Panc1 (cell line): ENCODE measurements at regions not wholly inside any gene's neighbourhood (a gene's known extent, or its start where the extent isn't known, plus 50 kb on each side); places are given as distances from the start of the nearest gene placed in this dataset.

Experiments
- ATAC-seq: fragments of 200-7000 bp; cut with Tn5 transposase; 2 replicates; pipeline ENCODE4 v1.9.1; 2020; ENCODE audit warnings: mild to moderate bottlenecking, moderate library complexity
- BruUV-seq: library from RNA; stranded (reverse); fragments of 400-500 nt; replicated peaks from 2 replicates; lab custom pipeline; 2021; lab: Mats Ljungman, UMichigan
- CTCF ChIA-PET: fragments of 300-600 bp; sonication (Branson Sonifier 250); formaldehyde crosslinking; loops from one replicate; lab custom pipeline; 2022; ENCODE audit warnings: antibody characterized with exemption; lab: Charles Lee
- POLR2A ChIA-PET: fragments of 300-600 bp; sonication (Branson Sonifier 250); formaldehyde crosslinking; loops from one replicate; lab custom pipeline; 2022; ENCODE audit warnings: antibody characterized with exemption; lab: Charles Lee
- DNase-seq: peaks from one replicate; pipeline ENCODE4 v3.0.0-alpha.2; 2010; ENCODE audit warnings: low read depth, low spot score
- H3K27ac ChIP-seq: 2 replicates; pipeline ENCODE4 v1.5.1; 2011; ENCODE audit warnings: mild to moderate bottlenecking, low read length, inconsistent platforms
- H3K27me3 ChIP-seq: fragments of 200-500 bp; sonication (Bioruptor generic); 2 replicates; pipeline ENCODE4 v1.6.0; 2014; ENCODE audit warnings: low read length, inconsistent platforms; ENCODE audit not compliant: control insufficient read depth, insufficient read depth
- H3K36me3 ChIP-seq: fragments of 200-500 bp; sonication (Bioruptor generic); 2 replicates; pipeline ENCODE4 v1.5.1; 2014; ENCODE audit warnings: inconsistent platforms, mild to moderate bottlenecking, low read length, moderate library complexity; ENCODE audit not compliant: control insufficient read depth, insufficient read depth
- H3K4me1 ChIP-seq: 2 replicates; pipeline ENCODE4 v1.5.1; 2011; ENCODE audit warnings: inconsistent platforms, mild to moderate bottlenecking, low read length, moderate library complexity; ENCODE audit not compliant: control insufficient read depth, insufficient read depth
- H3K4me3 ChIP-seq, 2 experiments: 2 replicates each; pipeline ENCODE4 v1.5.1; 2011 to 2012; ENCODE audit warnings: low read depth in 2 of 2, low read length in 2 of 2, mild to moderate bottlenecking in 2 of 2, inconsistent platforms in 1 of 2, moderate library complexity in 1 of 2
- H3K9me3 ChIP-seq: fragments of 200-500 bp; sonication (Bioruptor generic); 2 replicates; pipeline ENCODE4 v1.5.1; 2014; ENCODE audit warnings: low read depth, mild to moderate bottlenecking, inconsistent platforms, low read length, moderate library complexity; ENCODE audit not compliant: control insufficient read depth, insufficient read depth
- CTCF ChIP-seq: fragments of 450-650 bp; IDR thresholded peaks from 2 replicates; pipeline ENCODE4 v1.5.1; 2017; ENCODE audit warnings: mild to moderate bottlenecking
- POLR2AphosphoS5 ChIP-seq: IDR thresholded peaks from 2 replicates; pipeline ENCODE4 v1.6.1; 2012; ENCODE audit warnings: mild to moderate bottlenecking, low read depth, low read length, moderate library complexity
- REST ChIP-seq, 2 experiments: IDR thresholded peaks; 2 replicates each; pipeline ENCODE4 v1.6.1; 2011 to 2012; ENCODE audit warnings: low read depth in 2 of 2, control low read depth in 1 of 2, low read length in 1 of 2, mild to moderate bottlenecking in 1 of 2, moderate library complexity in 1 of 2; ENCODE audit not compliant: insufficient read depth in 1 of 2
- SIN3A ChIP-seq: IDR thresholded peaks from 2 replicates; pipeline ENCODE4 v1.6.1; 2012; ENCODE audit warnings: low read depth, mild to moderate bottlenecking, low read length, moderate library complexity, borderline replicate concordance; ENCODE audit not compliant: insufficient read depth
- TCF7L2 ChIP-seq: IDR thresholded peaks from 2 replicates; pipeline ENCODE4 v1.6.1; 2011; ENCODE audit warnings: mild to moderate bottlenecking, low read depth, low read length, inconsistent platforms
- in situ Hi-C: cut with HindIII; loops from 2 replicates; pipeline ENCODE4 v1.10.0; 2016; ENCODE audit warnings: low sequenced_read_pairs, low pct_unique_long_range_greater_than_20kb
- intact Hi-C: fragments of 100-400 bp; cut with micrococcal nuclease; formaldehyde crosslinking; loops from one replicate; pipeline ENCODE4 v1.10.0; 2022; ENCODE audit not compliant: unreplicated experiment

- Histone ChIP-seq H3K4me3 (no peak overlapping the region), H3K9me3 (no peaks in the 10 kb centered on the region), H3K4me1 (no peaks in the 10 kb centered on the region), H3K36me3 (no peaks in the 10 kb centered on the region), H3K27me3 (no peaks in the 10 kb centered on the region), H3K27ac (no peak overlapping the region)
- ChIA-PET CTCF (no interaction called here), POLR2A (no interaction called here)
- no TSS peak for BruUV-seq
- intact Hi-C loops = no loop called here
- ATAC-seq = no peak
- TF ChIP-seq POLR2AphosphoS5 (no peak), SIN3A (no peak), TCF7L2 (no peak), REST (IDR thresholded peaks at IDR 0.05; ENCODE audit: insufficient read depth in 1 of 2, low read depth in 2 of 2, low read length in 1 of 2) (no peak), CTCF (no peak)
- DNase-seq = no peak
- in situ Hi-C loops = no loop called here
Observed at GRCh38 chr4:124866301-124866700, 153.8 kb upstream of the ANKRD50 start.

- Histone ChIP-seq H3K36me3 (no peaks in the 10 kb centered on the region), H3K27me3 (no peaks in the 10 kb centered on the region), H3K9me3 (no peaks in the 10 kb centered on the region), H3K4me1 (no peaks in the 10 kb centered on the region), H3K4me3 (no peak overlapping the region), H3K27ac (no peak overlapping the region)
- intact Hi-C loops (no loop called here), in situ Hi-C loops (no loop called here)
- POLR2A ChIA-PET = interaction anchor here (0.6 kb wide), 1 partner anchor 126 kb away, joined by 3 read pairs; no protein-coding TSS in a partner anchor
- CTCF ChIA-PET = no interaction called here
- BruUV-seq = no TSS peak
- no peak for ATAC-seq
- no peak for DNase-seq
- TF ChIP-seq TCF7L2 (no peak), CTCF (no peak), POLR2AphosphoS5 (no peak), SIN3A (no peak), REST (IDR thresholded peaks at IDR 0.05; ENCODE audit: insufficient read depth in 1 of 2, low read depth in 2 of 2, low read length in 1 of 2) (no peak)
Observed at GRCh38 chr4:124863040-124863545, 150.6 kb upstream of the ANKRD50 start.
